ENCODE measurements at regions not wholly inside any gene's neighbourhood (a gene's known extent, or its start where the extent isn't known, plus 50 kb on each side); places are given as distances from the start of the nearest gene placed in this dataset.

DNA sequence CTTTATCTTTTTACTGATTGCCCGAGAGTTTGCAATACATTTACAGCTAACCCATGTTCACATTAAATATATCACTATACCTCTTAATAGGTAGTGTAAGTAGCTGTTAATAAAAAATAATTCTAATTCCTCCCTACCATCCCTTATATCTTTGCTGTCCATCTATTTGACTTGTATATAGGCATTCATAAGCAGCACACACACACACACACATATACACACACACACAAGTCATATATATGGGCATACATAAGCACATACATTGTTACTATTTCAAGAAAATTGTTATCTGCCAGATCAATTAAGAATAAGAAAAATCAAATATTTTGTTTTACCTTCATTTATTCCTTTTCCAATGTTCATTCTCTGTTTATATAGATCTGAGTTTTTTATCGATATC is 176.4 kb downstream of the PPP1R3A start:
- TF ChIP-seq, protein P1, sequence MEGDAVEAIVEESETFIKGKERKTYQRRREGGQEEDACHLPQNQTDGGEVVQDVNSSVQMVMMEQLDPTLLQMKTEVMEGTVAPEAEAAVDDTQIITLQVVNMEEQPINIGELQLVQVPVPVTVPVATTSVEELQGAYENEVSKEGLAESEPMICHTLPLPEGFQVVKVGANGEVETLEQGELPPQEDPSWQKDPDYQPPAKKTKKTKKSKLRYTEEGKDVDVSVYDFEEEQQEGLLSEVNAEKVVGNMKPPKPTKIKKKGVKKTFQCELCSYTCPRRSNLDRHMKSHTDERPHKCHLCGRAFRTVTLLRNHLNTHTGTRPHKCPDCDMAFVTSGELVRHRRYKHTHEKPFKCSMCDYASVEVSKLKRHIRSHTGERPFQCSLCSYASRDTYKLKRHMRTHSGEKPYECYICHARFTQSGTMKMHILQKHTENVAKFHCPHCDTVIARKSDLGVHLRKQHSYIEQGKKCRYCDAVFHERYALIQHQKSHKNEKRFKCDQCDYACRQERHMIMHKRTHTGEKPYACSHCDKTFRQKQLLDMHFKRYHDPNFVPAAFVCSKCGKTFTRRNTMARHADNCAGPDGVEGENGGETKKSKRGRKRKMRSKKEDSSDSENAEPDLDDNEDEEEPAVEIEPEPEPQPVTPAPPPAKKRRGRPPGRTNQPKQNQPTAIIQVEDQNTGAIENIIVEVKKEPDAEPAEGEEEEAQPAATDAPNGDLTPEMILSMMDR (IDR thresholded peaks at IDR 0.05), result no peak
- DNase-seq (ENCODE audit: low spot score), result no peak

DNA sequence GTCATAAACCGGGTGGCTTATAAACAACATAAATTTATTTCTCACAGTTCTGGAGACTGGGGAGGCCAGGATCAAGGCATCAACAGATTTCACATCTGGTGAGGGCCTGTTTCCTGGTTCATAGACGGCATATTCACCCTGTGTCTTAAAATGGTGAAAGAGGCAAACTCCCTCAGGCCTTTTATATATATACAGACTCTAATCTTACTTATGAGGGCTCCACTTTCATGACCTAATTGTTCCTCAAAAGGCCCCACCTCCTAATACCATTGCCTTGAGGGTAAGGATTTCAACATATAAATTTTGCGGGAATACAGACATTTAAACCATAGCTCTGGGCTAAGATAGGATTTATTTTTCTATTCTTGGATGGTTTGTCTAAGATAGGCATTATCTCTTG is 187.2 kb downstream of the PPP1R3A start:
- TF ChIP-seq, protein P1 (IDR thresholded peaks at IDR 0.05), result no peak
- no peak overlapping the region for H3K27ac ChIP-seq
- no peak for DNase-seq (ENCODE audit: low spot score)
- no peaks in the 10 kb centered on the region for H3K4me1 ChIP-seq
- no peaks in the 10 kb centered on the region for H3K36me3 ChIP-seq
- H3K4me3 ChIP-seq, result no peak overlapping the region
- no peaks in the 10 kb centered on the region for H3K27me3 ChIP-seq
- no peaks in the 10 kb centered on the region for H3K9me3 ChIP-seq

More for the DNA sequence above, 176.4 kb downstream of the PPP1R3A start:
- Histone ChIP-seq H3K9me3 (no peaks in the 10 kb centered on the region), H3K27ac (no peak overlapping the region), H3K27me3 (no peaks in the 10 kb centered on the region), H3K4me1 (no peaks in the 10 kb centered on the region), H3K36me3 (no peaks in the 10 kb centered on the region), H3K4me3 (no peak overlapping the region)

DNA sequence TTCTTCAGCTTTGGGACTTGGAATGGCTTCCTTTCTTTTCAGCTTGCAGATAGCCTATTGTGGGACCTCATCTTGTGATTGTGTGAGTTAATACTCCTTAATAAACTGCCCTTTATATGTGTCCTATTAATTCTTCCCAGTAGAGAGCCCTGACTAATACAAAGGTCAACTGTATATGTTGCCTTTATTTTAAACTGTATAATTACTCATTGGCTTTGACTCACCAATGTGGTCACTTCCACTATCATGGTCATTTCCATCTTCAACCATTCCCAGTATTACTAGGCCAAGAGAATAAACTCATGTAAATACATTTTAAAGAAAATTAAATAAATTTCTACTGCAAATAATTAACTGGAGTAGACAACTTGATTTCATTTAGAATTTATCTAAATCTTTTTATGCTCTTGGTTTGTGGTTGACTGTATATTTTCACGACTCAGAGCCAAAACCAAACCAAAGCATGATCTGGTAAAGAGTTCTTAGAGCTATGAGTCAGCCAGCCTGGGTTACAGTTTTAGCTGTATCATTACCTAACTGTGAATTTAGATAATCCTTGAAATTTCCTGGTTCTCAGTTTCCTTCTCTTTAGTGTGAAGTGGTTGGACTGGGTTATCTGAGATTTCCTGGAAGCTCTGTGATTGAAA is 188.4 kb downstream of the PPP1R3A start:
- Histone ChIP-seq H3K36me3 (no peaks in the 10 kb centered on the region), H3K27me3 (no peaks in the 10 kb centered on the region), H3K4me3 (no peak overlapping the region), H3K27ac (no peak overlapping the region), H3K4me1 (no peaks in the 10 kb centered on the region), H3K9me3 (no peaks in the 10 kb centered on the region)
- DNase-seq (ENCODE audit: low spot score), result no peak
- TF ChIP-seq, protein P1 (IDR thresholded peaks at IDR 0.05), result no peak

DNA sequence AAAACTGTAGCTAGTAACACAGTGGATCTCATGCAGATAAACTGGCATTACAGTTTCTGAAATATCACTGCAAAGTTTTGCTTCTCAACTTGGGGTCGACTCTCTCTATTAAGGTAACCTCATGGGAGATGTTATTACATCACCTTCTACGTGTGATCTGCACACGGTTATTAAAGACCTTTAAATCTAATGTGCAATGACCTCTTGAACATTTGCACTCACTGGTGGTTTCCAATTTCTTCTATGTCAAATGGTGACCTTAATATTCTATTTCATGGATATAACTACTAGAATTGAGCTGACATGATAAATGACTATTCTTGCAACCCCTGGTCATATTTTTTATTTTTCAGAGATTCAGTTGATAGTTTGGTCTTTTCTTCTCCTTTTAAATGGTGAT is 191.3 kb downstream of the PPP1R3A start:
- no peak overlapping the region for H3K4me3 ChIP-seq
- no peaks in the 10 kb centered on the region for H3K36me3 ChIP-seq
- H3K27me3 ChIP-seq, result no peaks in the 10 kb centered on the region
- DNase-seq (ENCODE audit: low spot score), result no peak
- H3K4me1 ChIP-seq, result no peaks in the 10 kb centered on the region
- H3K9me3 ChIP-seq, result no peaks in the 10 kb centered on the region
- H3K27ac ChIP-seq, result no peak overlapping the region
- TF ChIP-seq, protein P1 (IDR thresholded peaks at IDR 0.05), result no peak

DNA sequence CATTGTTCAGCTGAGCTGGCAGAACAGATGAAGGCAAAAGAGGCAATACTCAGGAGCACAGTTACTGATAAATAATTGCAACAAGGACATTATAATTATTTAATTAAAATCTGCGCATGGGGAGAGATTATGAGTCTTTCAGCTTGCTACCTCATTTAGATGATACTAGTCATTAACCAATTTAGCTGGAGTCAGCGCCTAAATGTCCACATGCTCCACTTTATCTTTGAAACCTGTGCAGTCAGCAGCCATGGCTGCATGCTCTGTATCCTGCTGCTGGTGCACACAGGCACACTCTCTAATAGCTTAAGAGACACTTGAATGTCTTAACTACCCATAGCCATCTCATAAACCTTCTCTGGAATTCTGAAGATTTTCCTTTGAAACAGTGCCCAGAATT is 196.8 kb downstream of the PPP1R3A start:
- no peaks in the 10 kb centered on the region for H3K27me3 ChIP-seq
- DNase-seq (ENCODE audit: low spot score), result no peak
- TF ChIP-seq, protein P1 (IDR thresholded peaks at IDR 0.05), result no peak
- H3K4me3 ChIP-seq, result no peak overlapping the region
- no peaks in the 10 kb centered on the region for H3K36me3 ChIP-seq
- H3K9me3 ChIP-seq, result no peaks in the 10 kb centered on the region
- H3K4me1 ChIP-seq, result peaks cover 0 to under 1% of the 10 kb centered on the region in 2 donors
- no peak overlapping the region for H3K27ac ChIP-seq

DNA sequence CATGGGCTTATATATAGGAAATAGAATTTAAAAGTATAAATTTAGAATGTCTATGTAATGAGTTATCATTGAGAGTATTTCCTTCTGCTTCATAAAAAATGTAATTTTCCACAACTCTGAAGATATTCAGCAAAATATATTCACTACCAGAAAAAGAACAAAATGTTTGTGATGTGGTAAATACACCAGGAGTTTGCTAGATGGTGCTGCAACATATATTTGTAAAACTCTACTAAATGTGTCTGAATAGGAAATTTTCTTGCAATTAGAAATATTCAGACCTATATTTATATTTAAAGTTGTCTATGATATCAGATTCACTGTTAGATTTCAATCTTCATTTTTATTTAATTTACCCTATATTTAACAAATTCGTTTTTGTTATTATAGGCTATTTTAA is 201.1 kb downstream of the PPP1R3A start:
- Histone ChIP-seq H3K4me1 (peaks cover 0 to 19% of the 10 kb centered on the region in 2 donors), H3K9me3 (no peaks in the 10 kb centered on the region), H3K36me3 (no peaks in the 10 kb centered on the region), H3K27ac (peak overlapping the region in 1 of 2 donors; percentile 77), H3K27me3 (no peaks in the 10 kb centered on the region), H3K4me3 (no peak overlapping the region)
- DNase-seq (ENCODE audit: low spot score), result no peak
- TF ChIP-seq, protein P1 (IDR thresholded peaks at IDR 0.05), result peak in 1 of 2 donors; percentile 15

All from right atrium auricular region (tissue), 2 donors.